HG03280 (cell line): ENCODE measurements at regions not wholly inside any gene's neighbourhood (a gene's known extent, or its start where the extent isn't known, plus 50 kb on each side); places are given as distances from the start of the nearest gene placed in this dataset.
"Not testable (repeated sequence)": the region's sequence is repeated elsewhere in the genome, so short reads cannot be mapped to it uniquely, and the experiment has no call there.

Experiments
- ATAC-seq: cut with Tn5 transposase; IDR thresholded peaks from one replicate; pipeline ENCODE4 v1.9.1; 2021; ENCODE audit warnings: mild to moderate bottlenecking, moderate library complexity; ENCODE audit not compliant: unreplicated experiment

GRCh38 chr16:51984395-51984794 lies 562.5 kb downstream of the TOX3 start:
- no peak for ATAC-seq

- peak; percentile 59 for ATAC-seq
Observed at GRCh38 chr16:51982715-51983680, 563.9 kb downstream of the TOX3 start.

DNA sequence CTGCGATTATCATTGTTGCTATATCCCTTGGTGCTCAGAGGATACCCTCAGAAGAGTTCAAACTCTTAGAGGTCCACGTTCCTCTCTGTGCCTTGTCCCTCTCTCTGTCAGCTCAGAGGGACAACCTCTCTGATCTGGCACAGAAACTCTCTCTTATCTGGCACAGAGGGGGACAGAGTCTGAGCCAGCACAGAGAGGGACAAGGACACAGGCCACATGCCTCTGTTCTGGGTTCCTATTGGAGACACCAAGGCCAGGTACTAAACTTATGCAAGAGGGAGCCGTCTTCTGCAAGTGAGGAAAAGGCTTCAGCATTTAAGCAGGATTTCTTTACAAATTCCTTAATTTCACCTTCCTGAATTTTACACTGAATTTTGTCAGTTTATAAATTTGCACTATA lies 565.2 kb downstream of the TOX3 start:
- ATAC-seq, result no peak

DNA sequence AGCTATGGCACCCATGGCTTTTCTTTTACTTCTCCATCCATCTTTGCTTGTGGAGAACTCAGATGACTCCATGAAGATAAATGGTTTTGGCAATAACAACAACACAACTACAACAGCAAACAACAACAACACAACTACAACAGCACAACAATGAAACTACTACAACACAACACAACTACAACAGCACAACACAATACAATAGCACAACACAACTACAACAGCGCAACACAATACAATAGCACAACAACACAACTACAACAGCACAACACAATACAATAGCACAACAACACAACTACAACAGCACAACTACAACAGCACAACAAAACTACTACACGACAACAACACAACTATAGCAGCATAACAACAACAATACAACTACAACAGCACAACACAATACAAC lies 569.4 kb downstream of the TOX3 start:
- ATAC-seq, result not testable (repeated sequence)

DNA sequence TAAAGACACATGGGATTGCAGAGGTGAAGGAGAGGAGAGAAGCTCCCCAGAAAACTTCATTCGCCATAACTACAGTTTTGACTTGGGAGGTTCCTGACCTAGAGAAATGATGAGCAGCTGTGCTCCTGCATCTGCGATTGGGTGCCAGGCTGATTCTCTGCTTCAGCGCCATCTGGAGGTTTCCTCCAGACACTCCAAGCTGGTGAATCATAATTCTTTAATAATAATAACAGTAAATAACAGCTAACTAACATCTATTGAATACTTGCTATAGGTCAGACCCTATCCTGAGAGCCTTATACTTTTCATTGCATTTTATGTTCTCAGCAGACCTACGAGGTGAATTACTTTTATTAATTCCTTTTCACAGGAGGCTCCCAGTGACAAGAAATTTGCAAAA lies 575.8 kb downstream of the TOX3 start:
- no peak for ATAC-seq

DNA sequence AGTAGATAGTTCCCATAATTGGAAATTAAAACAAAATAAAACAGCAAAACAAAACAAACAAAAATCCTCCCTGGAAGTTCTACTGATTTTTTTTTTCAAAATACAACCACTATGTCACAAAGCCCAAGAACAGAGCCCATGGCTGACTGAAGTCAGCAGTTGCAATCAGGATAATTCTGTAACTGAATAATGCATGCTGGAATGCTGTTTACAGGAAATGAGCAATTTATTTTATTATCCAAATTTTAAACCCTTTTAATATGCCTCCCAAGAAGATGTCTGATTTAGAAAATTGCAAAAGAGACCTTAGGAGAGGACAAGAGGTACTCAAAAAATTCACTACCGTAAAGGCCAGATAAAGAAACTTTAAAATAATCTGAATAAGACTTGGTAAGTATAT lies 578.2 kb downstream of the TOX3 start:
- ATAC-seq, result no peak

DNA sequence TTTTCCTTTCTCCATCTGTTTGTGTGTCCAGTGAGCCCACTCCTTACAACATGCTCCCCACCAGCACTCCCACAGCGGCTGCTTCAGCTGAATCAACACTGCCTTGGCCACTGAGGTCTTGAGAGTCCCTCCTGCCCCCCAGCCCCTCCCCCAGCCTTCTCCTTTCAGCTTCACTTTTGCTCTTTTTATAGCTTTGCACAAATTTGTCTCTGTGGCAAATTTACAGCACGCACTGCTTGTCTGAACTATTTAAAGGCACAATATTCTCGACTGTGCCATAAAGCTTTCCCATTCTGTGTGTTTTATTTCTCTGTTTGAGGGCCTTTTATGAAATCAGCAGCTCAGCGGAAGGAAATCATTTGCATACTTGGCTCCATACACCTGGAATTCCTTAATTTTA lies 579.3 kb downstream of the TOX3 start:
- no peak for ATAC-seq

DNA sequence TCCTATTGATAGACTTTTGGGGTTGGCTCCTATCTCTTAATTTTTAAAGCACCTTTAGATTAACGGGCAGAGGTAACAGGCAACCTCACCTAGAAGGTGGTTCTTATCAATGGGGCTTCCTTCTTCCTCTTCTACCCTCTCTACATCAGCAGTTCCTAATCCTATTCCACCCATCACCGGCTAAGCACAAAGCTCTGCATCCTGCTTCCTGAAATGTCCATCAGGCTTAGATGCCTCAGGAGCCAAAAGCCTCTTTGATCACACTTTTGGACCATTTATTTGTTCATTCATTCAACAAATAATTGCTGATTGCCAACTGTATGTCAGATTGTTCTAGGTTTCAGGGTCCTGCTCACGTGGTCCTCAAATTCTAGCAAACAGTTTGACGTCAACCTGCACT lies 586.0 kb downstream of the TOX3 start:
- no peak for ATAC-seq

DNA sequence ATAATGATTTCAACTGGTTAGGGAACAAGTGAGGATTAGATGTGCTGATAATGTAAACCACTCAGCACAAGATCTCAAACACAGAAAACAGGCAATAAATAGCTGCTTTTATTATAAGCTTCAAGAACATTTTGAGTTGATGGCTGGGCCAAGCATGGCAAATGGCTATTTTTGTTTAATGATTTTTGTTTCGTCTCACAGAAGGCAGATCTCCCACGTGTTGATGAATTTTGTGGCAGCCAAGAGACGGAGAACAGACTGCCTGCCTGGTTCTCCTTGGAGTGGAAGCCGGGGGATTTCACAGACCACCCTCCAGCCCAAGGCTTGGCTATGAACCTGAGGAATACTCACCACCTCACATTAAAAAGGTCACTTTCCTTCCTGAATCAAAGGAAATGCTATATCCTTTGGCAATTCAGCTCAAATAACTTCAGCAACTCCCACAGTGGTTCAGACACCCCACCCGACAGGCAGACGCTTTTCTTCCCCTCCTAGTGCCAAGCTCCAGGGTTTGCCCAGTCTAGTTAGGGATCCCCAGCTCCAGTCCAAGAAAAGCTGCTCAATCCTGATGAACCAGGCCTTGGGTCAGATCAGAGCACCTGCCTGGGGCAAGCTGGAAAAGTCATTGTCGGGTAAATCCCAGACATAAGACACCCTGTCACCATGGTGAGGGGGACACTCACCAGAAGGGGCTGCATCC lies 593.5 kb downstream of the TOX3 start:
- no peak for ATAC-seq

DNA sequence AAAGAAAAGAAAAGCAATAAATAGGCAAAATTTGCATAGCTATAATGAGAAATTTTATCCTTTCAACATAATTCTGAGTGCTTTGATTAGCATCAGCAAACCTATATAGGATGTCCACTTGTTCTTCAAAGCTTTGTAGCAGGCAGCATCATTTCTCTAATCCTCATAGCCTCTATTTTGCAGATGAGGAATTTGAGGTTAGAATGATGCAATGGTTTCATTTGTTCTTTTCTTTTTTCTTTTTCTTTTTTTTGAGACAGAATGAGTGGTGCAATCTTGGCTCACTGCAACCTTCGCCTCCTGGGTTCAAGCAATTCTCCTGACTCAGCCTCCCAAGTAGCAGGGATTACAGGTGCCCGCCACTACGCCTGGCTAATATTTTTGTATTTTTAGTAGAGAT lies 594.4 kb downstream of the TOX3 start:
- no peak for ATAC-seq

DNA sequence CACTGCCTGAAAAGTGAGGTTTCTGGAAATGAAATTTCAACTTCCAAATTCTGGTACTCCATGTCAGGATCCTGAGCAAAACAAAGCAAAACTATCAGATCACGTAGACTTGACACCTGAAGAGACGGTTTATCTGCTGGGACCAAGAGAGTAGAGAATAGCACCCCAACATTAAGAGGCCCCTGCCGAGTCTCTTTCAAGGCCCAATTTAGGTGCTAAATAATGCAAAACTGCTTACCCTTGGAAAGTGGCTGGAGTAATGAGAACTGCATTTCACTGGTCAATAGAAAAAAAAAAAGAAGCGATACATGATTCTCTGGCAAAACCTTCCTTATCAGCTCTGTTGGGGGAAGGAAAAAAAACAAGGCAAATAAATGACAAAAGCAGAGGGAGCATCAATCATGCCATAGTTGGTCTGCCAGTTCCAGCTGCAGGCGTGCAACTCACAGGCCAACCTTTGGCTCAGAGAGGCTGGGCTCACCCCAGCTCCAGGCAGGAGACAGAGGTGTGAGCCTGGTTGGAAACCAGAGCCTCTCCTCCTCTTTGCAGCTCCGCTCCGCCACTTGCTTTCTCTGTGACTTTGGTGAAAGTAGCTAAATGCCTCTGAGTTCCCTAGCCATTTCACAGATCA lies 595.2 kb downstream of the TOX3 start:
- no peak for ATAC-seq

DNA sequence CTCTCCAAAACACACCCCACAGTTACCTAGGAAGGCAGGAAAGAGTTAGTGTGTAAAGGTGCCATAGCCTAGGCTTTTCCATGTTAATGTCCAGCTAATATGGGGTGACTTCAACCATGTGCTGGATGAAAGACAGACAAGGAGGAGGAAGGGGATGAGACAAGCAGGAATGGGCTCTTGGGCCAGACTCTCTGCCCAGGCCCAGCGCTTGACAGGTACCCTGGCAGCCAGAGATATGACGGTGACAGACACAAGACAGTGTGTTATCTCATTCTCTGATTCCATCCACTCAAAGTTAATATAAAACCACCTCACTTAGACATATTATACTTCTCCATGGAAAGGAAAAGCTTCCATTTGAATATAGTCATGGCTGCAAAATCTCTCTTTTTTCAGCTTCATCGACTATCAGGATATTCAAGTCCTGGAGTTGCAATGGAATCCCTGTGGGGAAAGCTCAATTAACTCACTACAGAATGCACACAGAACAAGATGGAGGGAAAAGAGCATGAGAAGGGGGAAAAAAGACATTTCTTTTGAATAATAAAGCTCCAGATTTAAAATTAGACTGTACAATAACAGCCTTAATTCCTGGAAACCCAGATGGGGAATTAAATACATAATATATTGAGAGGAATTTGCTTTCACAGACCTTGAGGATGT lies 596.7 kb downstream of the TOX3 start:
- no peak for ATAC-seq

DNA sequence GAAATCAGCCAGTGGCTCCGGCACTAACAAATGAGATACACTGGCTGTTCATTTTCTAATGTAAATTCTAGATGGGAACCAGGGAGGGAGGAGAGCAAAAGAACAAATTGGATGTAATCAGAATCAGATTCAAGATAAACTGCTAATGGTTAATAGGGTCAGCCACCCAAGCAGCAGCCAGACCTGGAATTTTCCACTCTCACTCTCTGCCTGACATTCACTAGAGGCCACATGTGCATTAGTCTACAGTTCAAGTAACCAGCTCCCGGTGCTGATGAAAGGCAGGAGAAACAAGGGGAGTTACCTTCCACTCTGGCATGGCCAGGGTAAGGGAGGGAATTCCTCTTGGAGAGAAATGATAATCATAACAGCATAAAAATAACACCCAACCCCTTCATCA lies 597.7 kb downstream of the TOX3 start:
- ATAC-seq, result no peak

DNA sequence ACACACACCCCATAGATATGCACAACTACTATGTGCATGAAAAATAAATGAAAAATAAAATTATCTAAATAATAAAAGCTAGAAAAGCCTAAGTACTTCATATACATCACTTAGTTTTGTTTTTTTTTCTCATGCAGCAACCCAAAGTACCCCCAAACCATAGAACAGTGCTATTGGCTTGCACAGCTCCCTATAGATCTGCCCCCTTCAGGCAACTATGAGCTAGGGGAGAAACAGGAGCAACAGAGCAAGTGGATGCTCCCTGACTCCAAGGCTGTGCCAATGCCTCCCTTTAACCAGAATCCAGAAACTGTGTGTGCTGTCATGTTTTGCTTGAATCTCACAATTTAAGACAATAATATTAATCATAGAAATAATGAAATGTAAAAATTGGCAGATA lies 605.5 kb downstream of the TOX3 start:
- ATAC-seq, result no peak

DNA sequence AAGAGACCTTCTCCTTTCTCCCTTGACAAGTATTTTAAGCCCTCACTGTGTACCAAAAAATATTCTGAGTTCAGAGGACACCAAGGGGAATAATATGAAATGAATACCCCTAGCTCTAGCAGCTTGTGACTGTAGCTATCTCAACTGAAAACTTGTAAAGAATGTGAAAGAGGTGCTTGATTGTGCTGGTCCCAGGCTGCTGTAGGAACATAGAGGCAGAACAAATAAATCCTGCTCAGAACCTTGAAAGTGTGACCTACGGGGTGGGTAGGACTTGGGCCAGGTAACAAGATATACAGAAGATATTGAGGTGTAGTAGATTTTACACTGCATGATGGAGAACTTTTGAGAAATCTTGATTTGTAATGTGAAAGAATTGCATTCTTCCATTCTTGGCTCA lies 606.8 kb downstream of the TOX3 start:
- no peak for ATAC-seq

- ATAC-seq, result no peak
Observed at GRCh38 chr16:51939378-51939871, 607.5 kb downstream of the TOX3 start.

DNA sequence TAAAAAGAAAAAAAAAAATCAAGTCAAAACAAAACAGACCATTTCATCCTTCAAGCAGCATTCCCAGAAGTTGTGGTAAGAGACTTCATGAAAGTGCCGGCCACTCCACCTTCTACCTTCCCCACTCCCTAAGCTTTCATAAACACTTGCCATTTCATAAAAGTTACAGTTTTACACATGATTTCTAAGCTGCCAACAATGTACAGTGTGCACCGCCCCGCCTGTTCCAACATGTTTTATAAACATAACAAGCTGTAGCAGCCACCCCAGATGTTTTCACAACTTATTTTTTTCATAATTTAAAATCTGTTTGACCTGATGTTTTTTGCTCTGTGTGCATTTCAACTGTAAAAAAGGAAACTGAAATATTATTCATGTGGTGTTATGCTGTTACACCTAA lies 608.1 kb downstream of the TOX3 start:
- ATAC-seq, result no peak

DNA sequence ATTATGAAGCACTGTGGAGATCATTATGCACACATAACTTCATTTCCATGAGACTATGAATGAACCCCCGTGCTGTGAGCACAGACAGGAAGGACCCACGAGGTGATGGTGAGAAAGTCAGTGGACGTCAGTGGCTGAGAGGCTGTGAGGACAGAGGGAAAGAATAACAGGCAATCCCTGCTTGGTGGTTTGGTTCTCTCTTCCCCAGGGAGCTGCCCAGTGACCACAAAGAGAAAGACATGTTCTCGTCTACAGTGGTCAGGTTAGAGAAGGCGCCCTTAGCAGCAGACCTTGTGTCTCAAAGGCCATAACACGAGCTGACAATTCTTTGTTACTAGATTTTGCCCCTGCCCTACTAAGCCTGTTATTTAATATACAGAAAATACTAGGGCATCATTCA lies 609.2 kb downstream of the TOX3 start:
- ATAC-seq, result no peak

GRCh38 chr16:51936846-51937245 lies 610.1 kb downstream of the TOX3 start:
- ATAC-seq, result no peak

GRCh38 chr16:51932317-51932716 lies 614.6 kb downstream of the TOX3 start:
- no peak for ATAC-seq

- no peak for ATAC-seq
Observed at GRCh38 chr16:51931653-51932052, 615.3 kb downstream of the TOX3 start.
